Right cardiac atrium (tissue), 5 donors: ENCODE measurements at regions not wholly inside any gene's neighbourhood (a gene's known extent, or its start where the extent isn't known, plus 50 kb on each side); places are given as distances from the start of the nearest gene placed in this dataset.

ENCODE experiments used
- ATAC-seq, 2 donors: fragments of 200-7000 bp; cut with Tn5 transposase; one replicate each; pipeline versions ENCODE4 v1.8.0 to v1.9.1; 2020; ENCODE audit warnings: moderate library complexity in 2 of 2, mild to moderate bottlenecking in 1 of 2
- DNase-seq, 3 donors: peaks; one replicate each; pipeline ENCODE4 v3.0.0-alpha.2; 2020
- H3K27ac ChIP-seq: one replicate; pipeline ENCODE4 v1.5.1; 2013; ENCODE audit warnings: mild to moderate bottlenecking, low read length, control low read depth, moderate library complexity
- H3K27me3 ChIP-seq: one replicate; pipeline ENCODE4 v1.6.1; 2013; ENCODE audit not compliant: control insufficient read depth, insufficient read depth
- H3K4me1 ChIP-seq: one replicate; pipeline ENCODE4 v1.6.1; 2013; ENCODE audit warnings: low read length; ENCODE audit not compliant: control insufficient read depth, insufficient read depth
- H3K4me3 ChIP-seq: one replicate; pipeline ENCODE4 v1.5.1; 2013; ENCODE audit warnings: low read length, control low read depth
- H3K9me3 ChIP-seq: one replicate; pipeline ENCODE4 v1.6.1; 2013; ENCODE audit warnings: low read length; ENCODE audit not compliant: control insufficient read depth
- WGBS: extraction: QIAGEN DNeasy Blood & Tissue Kit; methylation state at CpG from one replicate; pipeline ENCODE4 v1.1.7; 2013; 5-methylcytosine and 5-hydroxymethylcytosine counted together
- intact Hi-C, 4 donors: fragments of 100-400 bp; cut with DNase I; formaldehyde crosslinking; loops; one replicate each; pipeline versions ENCODE4 v1.11.0 to v1.14.0; 2022 to 2023
- donor health status: healthy with polysubstance abuse.
- donor health status: DM: no; HTN: yes; CAD: no.
- donor health status: DM: no; HTN: no; CAD: no.
- donor health status: DM: no; HTN: yes; CAD: no; lungs with severe emphysema.
- donor health status: DM: yes; HTN: yes; CAD: no.

DNA sequence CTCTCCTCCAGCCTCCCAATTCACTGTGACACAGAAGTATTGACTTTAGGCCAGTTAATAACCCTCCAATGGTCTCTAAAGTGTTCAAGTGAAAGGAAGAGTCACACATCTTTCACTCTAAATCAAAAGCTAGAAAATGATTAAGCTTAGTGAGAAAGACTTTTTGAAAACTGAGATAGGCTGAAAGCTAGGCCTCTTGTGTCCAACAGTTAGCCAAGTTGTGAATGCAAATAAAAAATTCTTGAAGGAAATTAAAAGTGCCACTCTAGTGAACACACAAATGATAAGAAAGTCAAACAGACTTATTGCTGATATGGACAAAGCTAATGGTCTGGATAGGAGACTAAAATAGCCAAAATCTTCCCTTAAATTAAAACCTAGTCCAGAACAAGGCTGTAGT lies 687.2 kb downstream of the TRIML1 start:
- intact Hi-C loops = no loop called here
- Histone ChIP-seq H3K27ac (no peak overlapping the region), H3K9me3 (no peaks in the 10 kb centered on the region), H3K4me1 (no peaks in the 10 kb centered on the region), H3K27me3 (no peaks in the 10 kb centered on the region), H3K4me3 (no peak overlapping the region)
- ATAC-seq (no peak), DNase-seq (no peak)

DNA sequence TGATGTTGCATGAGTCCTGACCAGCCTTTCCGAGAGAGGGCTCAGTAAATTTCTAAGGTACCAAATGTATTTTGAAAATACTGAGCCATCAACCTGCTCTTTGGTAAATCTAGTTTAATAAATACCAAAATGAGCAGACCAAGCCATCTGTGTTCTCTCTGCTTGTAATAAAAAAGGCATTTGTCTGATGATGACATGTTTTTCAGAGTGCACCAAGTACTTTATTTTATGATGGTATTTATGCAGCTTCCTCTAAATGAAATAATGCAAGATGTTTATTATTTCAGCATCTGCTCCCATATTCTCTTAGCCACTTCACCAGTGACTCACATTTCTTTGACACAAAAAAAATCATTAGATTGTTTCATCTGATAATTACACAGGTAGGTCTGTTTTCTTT lies 700.5 kb downstream of the TRIML1 start:
- DNase-seq = no peak
- no peak overlapping the region for H3K27ac ChIP-seq
- no peak overlapping the region for H3K4me3 ChIP-seq
- no peaks in the 10 kb centered on the region for H3K9me3 ChIP-seq
- intact Hi-C loops = no loop called here
- no peaks in the 10 kb centered on the region for H3K27me3 ChIP-seq
- H3K4me1 ChIP-seq = no peaks in the 10 kb centered on the region
- ATAC-seq = no peak
- 83% methylated on average over 1 of the region's 1 CpG for WGBS

DNA sequence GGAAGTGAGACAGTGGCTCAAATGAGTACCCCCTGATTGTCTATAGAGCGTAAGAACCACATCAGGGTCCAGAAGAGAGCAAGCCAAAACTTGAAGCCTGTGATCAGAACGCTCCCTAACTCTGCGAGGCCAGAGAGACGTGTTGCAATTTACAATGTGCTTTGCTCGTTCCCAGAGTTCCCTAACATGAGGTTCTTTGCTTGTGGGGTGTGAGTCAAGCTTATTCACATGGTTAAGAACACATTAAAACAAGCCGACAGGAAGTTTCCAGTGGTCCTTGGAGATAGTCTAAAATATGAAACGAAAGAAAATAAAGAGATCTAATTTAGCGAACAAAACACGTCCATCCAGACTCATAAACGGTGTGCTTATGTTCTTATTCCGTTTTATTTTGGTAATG lies 702.3 kb downstream of the TRIML1 start:
- no peak for ATAC-seq
- Histone ChIP-seq H3K27ac (no peak overlapping the region), H3K27me3 (no peaks in the 10 kb centered on the region), H3K4me1 (no peaks in the 10 kb centered on the region), H3K4me3 (no peak overlapping the region), H3K9me3 (no peaks in the 10 kb centered on the region)
- intact Hi-C loops = no loop called here
- 85% methylated on average over 11 of the region's 11 CpGs for WGBS
- DNase-seq = no peak

DNA sequence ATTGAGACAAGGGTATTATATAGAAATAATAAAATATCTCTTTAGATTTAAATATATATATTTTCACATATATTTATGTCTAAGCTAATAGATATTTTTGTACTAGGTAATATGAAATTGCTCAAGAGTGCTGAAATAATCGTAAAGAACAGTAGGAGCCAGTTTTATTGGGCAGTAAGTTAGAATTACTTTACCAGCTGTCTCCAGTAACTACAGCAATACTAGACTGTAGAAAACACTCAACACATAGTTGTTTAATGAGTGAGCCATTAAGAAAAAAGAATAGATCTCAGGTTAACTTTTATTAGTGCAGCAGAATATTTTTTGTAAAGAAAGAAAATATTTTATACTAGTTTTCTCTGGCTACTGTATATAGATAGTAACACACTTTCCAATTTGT lies 715.2 kb downstream of the TRIML1 start:
- Histone ChIP-seq H3K4me3 (no peak overlapping the region), H3K4me1 (no peaks in the 10 kb centered on the region), H3K27ac (no peak overlapping the region), H3K9me3 (no peaks in the 10 kb centered on the region), H3K27me3 (no peaks in the 10 kb centered on the region)
- DNase-seq (no peak), ATAC-seq (no peak)
- intact Hi-C loops = no loop called here
- WGBS = 71% methylated on average over 1 of the region's 1 CpG

DNA sequence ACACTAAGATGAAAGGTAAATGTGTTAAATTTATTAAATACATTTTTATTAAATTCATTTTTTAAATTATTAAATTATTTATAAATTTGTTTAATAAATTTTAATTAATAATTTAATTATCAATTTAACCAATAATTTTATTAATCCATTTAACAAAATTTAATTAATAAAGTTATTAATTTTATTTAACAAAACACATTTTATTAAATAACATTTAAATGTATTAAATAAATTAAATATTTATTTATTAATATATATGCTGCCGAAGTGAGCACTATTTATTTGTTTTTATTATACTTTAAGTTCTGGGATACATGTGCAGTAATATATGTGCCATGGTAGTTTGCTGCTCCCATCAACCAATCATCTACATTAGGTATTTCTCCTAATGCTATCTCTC lies 719.5 kb downstream of the TRIML1 start:
- no peaks in the 10 kb centered on the region for H3K9me3 ChIP-seq
- H3K27ac ChIP-seq = no peak overlapping the region
- no peaks in the 10 kb centered on the region for H3K27me3 ChIP-seq
- DNase-seq (no peak), ATAC-seq (no peak)
- intact Hi-C loops = no loop called here
- no peaks in the 10 kb centered on the region for H3K4me1 ChIP-seq
- H3K4me3 ChIP-seq = no peak overlapping the region
- 51% methylated on average over 1 of the region's 1 CpG for WGBS

DNA sequence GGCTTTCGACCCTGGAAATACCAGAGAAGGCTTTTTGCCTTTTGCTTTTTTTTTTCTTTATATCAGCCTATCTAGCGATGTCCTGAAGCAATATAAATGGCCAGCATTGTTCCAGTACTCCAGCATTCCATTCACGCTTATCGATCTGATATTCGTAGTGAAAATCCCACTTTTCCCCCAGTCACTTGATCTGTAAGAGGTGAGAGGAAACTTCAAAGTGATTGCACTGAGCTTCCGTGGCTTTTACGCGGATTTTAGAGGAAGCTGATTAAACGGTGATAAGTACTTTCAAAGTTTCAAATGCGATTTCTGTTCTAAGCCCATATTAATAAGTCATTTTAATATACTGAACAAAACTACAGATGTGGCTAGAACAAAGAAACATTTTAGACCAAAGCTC lies 725.5 kb downstream of the TRIML1 start:
- Histone ChIP-seq H3K4me3 (no peak overlapping the region), H3K27ac (no peak overlapping the region), H3K4me1 (no peaks in the 10 kb centered on the region), H3K27me3 (no peaks in the 10 kb centered on the region), H3K9me3 (no peaks in the 10 kb centered on the region)
- DNase-seq = no peak
- intact Hi-C loops = no loop called here
- 54% methylated on average over 10 of the region's 10 CpGs for WGBS
- ATAC-seq = no peak

DNA sequence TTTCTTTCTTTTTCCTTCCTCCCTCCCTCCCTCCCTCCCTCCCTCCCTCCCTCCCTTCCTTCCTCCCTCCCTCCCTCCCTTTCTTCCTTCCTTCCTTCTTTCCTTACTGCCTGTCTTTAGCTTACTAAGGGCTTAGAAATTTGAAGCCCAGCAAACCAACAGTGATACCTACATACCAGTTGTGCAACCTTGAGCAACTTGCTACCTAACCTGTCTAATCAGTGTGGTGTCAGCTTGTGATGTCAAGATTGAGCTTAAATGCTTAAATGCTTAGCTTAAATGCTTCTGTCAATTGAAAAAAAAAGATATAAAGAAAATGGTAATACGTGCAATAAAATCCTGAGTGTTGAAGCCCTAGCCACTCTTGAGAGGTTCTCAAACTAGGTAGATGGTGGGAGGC lies 728.6 kb downstream of the TRIML1 start:
- DNase-seq (no peak), ATAC-seq (no peak)
- intact Hi-C loops = no loop called here

DNA sequence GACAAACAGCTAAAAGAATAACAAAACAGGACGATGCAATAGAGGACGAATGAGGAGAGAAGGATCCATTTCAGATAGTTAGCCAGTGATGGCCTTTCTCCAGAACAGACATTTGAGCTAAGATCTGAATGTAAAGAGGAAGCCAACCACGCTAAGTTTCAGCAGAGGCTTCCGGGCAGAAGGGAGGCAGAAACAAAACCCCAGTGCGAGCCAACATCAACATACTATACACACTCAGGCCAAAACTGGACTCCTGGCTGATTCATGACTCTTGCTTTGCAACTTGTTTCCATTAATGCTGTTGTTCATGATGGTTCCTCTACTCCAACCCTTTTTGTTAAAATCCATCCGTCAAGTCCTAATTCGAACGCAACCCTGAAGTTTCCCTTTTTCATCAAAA lies 730.3 kb downstream of the TRIML1 start:
- no peak overlapping the region for H3K27ac ChIP-seq
- no peak overlapping the region for H3K4me3 ChIP-seq
- no peaks in the 10 kb centered on the region for H3K9me3 ChIP-seq
- 62% methylated on average over 8 of the region's 8 CpGs for WGBS
- intact Hi-C loops = no loop called here
- H3K27me3 ChIP-seq = no peaks in the 10 kb centered on the region
- H3K4me1 ChIP-seq = no peaks in the 10 kb centered on the region
- ATAC-seq (no peak), DNase-seq (no peak)

More for the DNA sequence above, 728.6 kb downstream of the TRIML1 start:
- Histone ChIP-seq H3K27me3 (no peaks in the 10 kb centered on the region), H3K4me1 (no peaks in the 10 kb centered on the region), H3K27ac (no peak overlapping the region), H3K9me3 (no peaks in the 10 kb centered on the region), H3K4me3 (no peak overlapping the region)
- WGBS = 0% methylated on average over 1 of the region's 1 CpG

DNA sequence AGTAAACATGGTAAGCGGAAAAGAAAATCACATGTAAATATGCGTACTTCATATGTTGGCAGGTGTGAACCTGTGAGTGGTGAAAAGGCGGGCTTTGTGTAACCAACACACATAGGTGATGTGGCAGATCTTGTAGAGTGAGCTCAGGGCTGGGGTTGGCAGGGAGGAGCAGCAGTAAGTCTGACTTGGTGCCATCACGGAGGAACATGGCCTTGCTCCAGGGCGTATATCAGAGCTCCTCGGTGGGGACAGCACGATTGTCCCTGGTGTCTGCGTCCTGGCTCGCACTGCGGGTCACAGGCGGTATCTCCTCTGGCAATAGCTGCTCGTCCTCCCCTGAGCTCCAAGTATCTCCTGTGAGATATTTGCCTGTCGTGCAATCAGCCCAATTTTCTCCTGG lies 733.6 kb downstream of the TRIML1 start:
- no peak overlapping the region for H3K27ac ChIP-seq
- H3K27me3 ChIP-seq = no peaks in the 10 kb centered on the region
- intact Hi-C loops = no loop called here
- no peaks in the 10 kb centered on the region for H3K4me1 ChIP-seq
- DNase-seq (no peak), ATAC-seq (no peak)
- WGBS = 84% methylated on average over 13 of the region's 13 CpGs
- H3K9me3 ChIP-seq = no peaks in the 10 kb centered on the region
- no peak overlapping the region for H3K4me3 ChIP-seq

DNA sequence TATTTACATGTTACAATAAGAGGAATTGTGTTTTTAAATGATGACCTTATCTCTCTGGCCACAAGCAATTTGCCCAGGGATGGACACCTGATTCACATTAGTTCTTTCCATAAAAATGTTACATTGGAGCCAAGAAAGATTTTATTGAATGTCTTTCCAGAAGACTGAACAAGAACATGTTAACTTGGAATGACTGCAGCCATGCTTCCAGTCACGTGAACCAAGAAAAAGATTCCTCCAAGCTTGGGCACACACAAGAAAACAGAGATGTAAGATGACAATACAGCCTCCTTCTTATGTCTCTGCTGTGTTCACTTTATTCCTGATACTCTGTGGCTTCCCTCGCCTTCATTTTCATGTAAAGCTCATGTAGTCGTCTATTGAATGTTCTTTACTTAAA lies 737.6 kb downstream of the TRIML1 start:
- Histone ChIP-seq H3K27me3 (no peaks in the 10 kb centered on the region), H3K4me1 (no peaks in the 10 kb centered on the region), H3K9me3 (no peaks in the 10 kb centered on the region), H3K27ac (no peak overlapping the region), H3K4me3 (no peak overlapping the region)
- DNase-seq (no peak), ATAC-seq (no peak)
- intact Hi-C loops = no loop called here
- WGBS = 77% methylated on average over 3 of the region's 3 CpGs

DNA sequence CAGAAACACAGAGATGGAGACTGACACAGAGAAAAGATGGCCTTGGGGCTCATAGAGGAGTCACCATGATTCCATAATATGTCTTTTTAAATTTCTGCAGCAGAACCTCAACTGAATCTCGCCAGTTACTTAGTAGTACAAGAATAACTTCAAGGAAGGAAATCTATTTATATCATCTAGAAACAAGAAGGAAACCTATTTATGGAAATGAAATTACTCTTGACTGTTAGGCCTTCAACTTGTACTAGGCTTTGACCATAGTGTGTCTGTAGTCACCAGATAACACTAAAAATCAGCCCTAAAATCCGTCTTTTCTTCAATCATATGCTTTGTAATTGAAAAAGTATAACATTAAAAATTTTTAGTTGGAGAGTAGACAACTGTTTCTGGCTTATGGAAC lies 740.4 kb downstream of the TRIML1 start:
- Histone ChIP-seq H3K4me1 (no peaks in the 10 kb centered on the region), H3K4me3 (no peak overlapping the region), H3K27ac (no peak overlapping the region), H3K27me3 (no peaks in the 10 kb centered on the region), H3K9me3 (no peaks in the 10 kb centered on the region)
- DNase-seq = no peak
- intact Hi-C loops = no loop called here
- no peak for ATAC-seq
- 42% methylated on average over 2 of the region's 2 CpGs for WGBS

DNA sequence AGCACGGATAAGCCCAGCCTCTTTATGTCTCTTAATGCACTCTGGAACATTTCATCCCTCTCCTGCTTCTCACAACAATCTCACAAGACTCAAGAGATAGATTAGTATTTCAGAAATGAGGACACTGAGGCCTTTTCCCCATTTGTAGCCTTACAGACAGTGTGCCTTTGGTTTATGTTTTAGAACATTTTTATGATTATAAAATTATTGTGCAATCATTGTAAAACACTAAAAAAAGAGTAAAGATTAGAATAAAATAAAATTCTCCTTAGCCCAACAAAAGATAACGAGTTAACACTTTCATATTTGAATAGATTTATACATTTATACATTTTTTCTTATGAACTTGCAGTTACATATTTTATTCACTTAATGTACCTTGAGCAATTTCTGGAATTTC lies 748.7 kb downstream of the TRIML1 start:
- no peak overlapping the region for H3K4me3 ChIP-seq
- 65% methylated on average over 2 of the region's 2 CpGs for WGBS

More for the DNA sequence above, 748.7 kb downstream of the TRIML1 start:
- DNase-seq (no peak), ATAC-seq (no peak)
- H3K27me3 ChIP-seq = no peaks in the 10 kb centered on the region
- intact Hi-C loops = no loop called here
- H3K27ac ChIP-seq = no peak overlapping the region
- H3K9me3 ChIP-seq = no peaks in the 10 kb centered on the region
- H3K4me1 ChIP-seq = no peaks in the 10 kb centered on the region
